ENCODE measurements at regions not wholly inside any gene's neighbourhood (a gene's known extent, or its start where the extent isn't known, plus 50 kb on each side); places are given as distances from the start of the nearest gene placed in this dataset.

- FAIRE-seq = no peak
These were observed 144.2 kb downstream of the IRF8 start for GRCh38 chr16:86042996-86043725.

DNA sequence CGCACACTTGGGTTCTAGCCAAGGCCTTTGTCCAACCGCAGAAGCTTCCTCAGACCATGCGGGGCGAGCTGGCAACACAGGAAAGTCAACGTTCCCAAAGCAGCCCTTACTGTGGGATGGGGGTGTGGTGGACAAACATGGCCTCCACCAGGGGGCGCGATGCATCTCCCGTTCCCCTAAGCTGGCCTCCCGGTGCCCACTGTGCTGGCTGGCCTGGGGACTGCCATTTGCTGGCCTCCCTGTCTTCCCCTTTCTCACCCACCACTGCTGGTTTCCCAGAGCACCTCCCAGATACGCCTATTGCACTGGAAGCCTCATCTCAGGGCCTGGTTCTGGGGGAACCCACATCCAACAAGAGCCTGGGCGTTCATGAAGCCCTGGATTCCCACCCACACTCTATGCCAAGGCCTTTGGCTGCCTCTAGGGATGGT lies 145.3 kb downstream of the IRF8 start:
- FAIRE-seq = no peak

DNA sequence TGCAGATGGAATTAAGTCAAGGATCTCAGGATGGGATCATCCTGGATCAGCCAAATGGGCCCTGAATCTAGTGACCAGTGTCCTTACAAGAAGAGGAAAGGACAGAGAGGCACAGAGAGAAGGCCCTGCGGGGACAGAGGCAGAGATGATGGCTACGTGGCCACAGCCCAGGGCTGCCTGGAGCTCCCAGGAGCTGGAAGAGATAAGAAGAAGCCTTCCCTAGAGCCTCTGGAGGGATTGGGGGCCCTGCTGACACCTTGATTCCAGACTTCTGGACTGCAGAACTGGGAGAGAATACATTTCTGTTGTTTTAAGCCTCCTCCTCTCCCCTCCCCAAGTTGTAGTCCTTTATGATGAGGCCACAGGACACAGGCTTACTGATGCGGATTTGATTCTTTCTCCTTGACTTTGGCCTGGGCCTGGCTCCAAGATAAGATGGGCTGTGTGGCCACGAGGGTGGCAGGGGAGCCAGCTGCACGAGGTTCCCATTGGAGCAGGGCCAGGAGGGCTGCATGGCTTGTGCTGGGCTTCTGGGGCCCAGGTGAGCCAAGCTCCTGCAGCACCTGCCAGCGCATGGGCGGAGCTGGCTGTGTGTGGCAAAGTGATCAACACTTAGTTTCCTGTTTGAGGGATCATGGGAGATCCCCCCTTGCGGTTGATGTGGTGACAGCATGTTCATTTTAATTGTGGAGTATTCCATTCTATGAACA lies 146.1 kb downstream of the IRF8 start:
- no peak for FAIRE-seq

DNA sequence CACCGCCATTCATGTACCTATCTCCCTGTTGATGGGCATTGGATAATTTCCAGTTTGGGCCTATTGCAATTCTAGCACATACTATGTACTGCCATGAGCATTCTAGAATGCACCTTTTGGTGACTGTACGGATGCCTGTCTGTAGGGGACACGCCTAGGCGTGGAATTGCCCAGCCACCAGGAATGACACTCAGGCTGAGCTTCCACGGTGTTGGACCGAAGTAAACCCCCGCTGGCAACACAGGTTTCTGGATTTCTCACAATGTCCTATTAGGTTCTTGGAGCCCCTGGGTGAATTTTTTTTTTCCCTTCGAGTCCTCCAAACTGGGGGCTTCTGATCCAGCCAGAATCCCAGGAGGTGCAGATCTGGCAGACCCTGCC lies 146.6 kb downstream of the IRF8 start:
- no peak for FAIRE-seq

DNA sequence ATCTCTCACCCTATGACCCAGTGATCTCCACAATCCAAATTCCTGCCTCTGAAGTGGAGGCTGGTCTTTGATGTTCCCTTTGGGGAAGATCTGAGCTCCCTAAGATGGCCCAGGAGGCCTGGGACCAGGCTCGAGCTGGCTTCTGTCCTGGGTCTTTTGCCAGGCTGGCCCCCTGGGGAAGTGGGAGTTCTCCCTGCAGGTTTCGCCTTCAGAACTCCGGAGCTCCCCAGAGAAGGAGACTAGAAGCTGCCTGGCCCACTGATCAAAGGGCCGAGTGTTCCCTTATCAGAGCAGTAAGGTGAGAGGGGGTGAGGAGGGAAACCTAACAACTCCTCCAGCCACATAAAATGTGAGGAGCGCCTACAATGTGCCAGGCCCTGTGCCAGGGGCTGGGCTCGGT lies 147.1 kb downstream of the IRF8 start:
- no peak for FAIRE-seq

- FAIRE-seq = no peak
These were observed 147.8 kb downstream of the IRF8 start for GRCh38 chr16:86046667-86047270.

DNA sequence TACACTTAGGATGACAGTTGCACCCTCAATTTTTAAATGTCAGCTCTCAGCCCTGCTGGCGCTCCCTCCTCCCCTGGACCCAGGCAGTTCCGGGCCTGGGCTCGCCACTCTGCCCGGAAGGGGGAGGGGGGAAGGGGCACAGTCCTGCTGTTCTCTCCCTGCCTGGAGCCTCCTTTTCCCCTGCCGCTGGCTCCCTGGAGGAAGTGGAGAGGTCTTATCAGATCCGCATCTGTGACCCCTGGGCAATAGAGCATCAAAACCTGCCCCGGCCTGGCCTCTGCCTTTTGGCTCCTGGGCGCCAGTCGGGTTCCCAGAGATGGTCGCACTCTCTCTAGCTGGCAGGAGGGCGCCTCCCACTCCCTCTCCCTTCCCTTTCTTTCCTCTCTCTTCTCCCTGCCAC lies 149.3 kb downstream of the IRF8 start:
- no peak for FAIRE-seq

- FAIRE-seq = no peak
These were observed 150.1 kb downstream of the IRF8 start for GRCh38 chr16:86048882-86049585.

DNA sequence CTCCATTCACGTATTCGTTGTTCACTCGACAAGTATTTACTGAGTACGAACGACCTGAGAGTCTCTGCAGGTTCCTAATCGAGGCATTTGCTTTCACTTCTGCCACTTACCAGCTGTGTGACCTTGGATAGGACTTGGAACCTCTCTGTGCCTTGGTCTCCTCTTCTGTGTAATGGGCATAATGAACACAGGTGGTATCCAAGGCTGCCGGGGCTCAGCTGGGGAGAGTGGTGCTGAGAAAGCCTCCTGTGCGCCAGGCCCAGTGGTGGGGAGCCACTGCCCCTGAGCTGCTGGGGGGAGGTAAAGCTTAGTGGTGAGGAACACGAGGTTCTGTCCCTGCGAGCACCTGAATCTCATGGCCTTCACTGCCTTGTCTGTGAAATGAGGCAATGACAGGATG lies 150.7 kb downstream of the IRF8 start:
- FAIRE-seq = no peak

- no peak for FAIRE-seq
These were observed 151.1 kb downstream of the IRF8 start for GRCh38 chr16:86050111-86050510.

- FAIRE-seq = no peak
These were observed 151.8 kb downstream of the IRF8 start for GRCh38 chr16:86050591-86051367.

GRCh38 chr16:86051368-86052114 lies 152.6 kb downstream of the IRF8 start:
- FAIRE-seq = no peak

- no peak for FAIRE-seq
These were observed 153.2 kb downstream of the IRF8 start for GRCh38 chr16:86052115-86052670.

DNA sequence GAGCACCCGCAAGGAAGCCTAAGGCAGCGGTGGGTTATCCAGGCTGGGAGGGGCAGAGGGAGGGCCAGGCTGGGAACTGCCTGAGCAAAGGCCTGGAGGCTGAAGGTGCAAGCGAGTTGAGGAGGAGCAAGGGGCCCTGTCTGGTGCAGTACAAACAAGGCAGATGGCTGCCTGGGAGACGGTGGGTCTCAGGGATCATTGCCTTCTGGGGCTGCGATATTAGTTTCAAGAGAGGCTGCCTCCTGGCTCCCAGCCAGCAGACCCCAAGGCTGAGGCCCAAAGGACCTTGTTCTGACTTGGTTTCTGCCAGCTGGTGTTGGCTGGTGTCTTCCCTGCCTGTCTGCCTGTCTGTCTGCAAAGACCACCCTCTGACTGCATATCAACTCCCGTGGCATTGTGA lies 154.0 kb downstream of the IRF8 start:
- FAIRE-seq = no peak

DNA sequence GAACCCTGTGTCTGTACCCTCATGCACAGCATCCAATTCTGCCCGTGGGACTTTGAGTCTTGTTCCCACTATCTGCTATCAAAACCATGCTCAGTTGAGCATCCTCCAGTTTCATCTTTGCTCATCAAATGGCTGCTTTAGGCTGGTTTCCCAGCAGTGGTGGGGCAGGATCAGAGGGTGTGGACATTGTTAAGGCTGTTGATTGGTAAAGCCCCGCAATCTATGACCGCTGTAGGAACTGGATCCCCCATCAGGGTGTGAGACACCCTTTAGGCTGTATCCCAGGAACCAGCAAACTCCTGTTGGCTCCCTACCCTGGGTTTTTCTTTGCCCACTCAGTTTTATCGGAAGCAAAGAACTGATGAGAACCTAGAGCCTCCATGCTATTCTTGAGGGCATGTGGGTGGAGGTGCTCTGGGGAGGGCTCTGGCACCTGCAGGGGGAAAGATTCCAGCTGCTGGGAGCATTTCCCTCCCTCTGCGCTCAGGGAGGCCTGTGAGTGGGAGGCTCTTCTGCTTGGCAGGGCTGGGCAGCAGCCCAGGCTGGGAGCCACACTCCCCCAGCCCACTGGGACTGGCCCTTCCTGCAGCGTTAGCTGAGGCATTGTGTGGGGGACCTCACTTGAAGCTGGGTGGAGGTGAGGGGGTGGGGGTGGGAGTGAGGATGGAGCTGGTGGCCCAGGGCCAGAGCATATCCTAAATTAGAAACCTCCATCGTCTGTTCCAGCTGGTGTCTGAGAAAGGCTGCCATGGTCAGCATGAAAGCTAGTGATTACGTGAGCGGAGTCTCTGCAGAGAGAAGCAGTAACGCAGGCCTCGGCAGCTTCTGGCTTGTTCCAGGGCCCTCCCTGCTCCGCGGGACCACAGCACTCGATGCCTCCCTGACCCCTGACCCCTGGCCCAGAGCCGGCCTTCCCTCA lies 160.6 kb downstream of the IRF8 start:
- no peak for FAIRE-seq

GRCh38 chr16:86060381-86061317 lies 161.7 kb downstream of the IRF8 start:
- no peak for FAIRE-seq

GRCh38 chr16:86061318-86061695 lies 162.3 kb downstream of the IRF8 start:
- FAIRE-seq = no peak

- no peak for FAIRE-seq
These were observed 162.8 kb downstream of the IRF8 start for GRCh38 chr16:86061721-86062120.

DNA sequence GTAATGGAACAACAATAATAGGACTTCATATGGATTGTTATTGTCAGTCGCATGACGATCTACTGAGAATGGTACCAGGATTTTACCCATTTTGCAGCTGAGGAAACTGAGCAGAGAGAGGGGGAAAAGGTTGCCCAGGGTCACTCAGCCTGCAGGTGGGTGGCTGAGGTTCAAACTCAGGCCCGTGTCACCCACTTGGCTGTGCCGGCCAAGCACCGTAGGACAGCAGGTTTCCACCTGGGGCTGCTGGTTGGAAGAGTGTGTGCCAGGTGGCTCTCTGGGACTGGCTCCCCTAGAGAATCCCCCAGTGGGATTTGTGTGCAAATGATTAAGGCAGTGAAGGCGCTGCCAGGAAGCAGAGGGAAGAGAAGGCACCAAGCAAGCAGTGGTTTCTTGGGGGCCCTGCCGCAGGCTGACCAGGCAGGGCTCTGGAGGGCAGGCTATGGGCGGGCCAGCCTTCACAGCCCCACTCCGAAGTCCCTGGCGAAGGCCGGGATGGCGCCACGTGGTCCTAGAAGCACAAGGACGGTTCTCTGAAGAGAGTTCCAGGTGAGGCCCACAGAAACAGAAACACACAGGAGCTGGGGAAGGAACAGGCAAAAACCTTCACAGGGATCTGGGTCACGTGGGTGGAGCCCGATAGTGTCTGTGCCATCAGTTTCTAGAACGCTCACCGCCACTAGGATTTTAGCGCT lies 163.5 kb downstream of the IRF8 start:
- FAIRE-seq = no peak
